GM20000 (cell line): ENCODE measurements at regions not wholly inside any gene's neighbourhood (a gene's known extent, or its start where the extent isn't known, plus 50 kb on each side); places are given as distances from the start of the nearest gene placed in this dataset.
"Not testable (repeated sequence)": the region's sequence is repeated elsewhere in the genome, so short reads cannot be mapped to it uniquely, and the experiment has no call there.

Experiments
- DNase-seq: peaks from one replicate; pipeline ENCODE4 v3.0.0; 2012; ENCODE audit warnings: low spot score
- TF ChIP-seq, protein P1 (sequence below): IDR thresholded peaks from 2 replicates; pipeline ENCODE4 v1.5.1; 2012; ENCODE audit warnings: mild to moderate bottlenecking, control low read depth; ENCODE audit errors: extremely low read depth, missing control alignments

GRCh38 chr11:81207421-81208054 is 1526.1 kb downstream of the FAM181B start:
- DNase-seq: no peak
- TF ChIP-seq, protein P1, sequence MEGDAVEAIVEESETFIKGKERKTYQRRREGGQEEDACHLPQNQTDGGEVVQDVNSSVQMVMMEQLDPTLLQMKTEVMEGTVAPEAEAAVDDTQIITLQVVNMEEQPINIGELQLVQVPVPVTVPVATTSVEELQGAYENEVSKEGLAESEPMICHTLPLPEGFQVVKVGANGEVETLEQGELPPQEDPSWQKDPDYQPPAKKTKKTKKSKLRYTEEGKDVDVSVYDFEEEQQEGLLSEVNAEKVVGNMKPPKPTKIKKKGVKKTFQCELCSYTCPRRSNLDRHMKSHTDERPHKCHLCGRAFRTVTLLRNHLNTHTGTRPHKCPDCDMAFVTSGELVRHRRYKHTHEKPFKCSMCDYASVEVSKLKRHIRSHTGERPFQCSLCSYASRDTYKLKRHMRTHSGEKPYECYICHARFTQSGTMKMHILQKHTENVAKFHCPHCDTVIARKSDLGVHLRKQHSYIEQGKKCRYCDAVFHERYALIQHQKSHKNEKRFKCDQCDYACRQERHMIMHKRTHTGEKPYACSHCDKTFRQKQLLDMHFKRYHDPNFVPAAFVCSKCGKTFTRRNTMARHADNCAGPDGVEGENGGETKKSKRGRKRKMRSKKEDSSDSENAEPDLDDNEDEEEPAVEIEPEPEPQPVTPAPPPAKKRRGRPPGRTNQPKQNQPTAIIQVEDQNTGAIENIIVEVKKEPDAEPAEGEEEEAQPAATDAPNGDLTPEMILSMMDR: no peak

GRCh38 chr11:81203876-81204275 is 1529.8 kb downstream of the FAM181B start:
- DNase-seq: no peak
- TF ChIP-seq, protein P1: no peak

DNA sequence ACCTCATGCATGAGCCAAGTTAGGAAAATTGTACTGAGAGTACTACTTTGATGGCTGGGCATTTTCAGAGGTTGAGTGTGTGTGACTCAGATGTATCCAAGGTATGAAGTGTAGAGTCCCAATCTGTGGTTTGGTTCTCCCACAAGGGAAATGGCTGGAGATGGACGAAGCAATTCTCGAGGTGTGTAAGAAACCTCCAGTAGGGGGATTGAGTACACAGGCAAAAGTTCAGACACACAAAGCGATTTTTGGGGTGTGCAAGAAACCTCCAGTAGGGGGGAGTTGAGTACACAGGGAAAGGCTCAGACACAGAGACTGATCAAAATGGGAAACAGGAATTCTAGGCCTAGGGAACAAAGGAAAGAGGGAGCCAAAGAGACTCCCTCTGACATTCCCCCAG is 1536.3 kb downstream of the FAM181B start:
- TF ChIP-seq, protein P1: no peak
- DNase-seq: no peak

DNA sequence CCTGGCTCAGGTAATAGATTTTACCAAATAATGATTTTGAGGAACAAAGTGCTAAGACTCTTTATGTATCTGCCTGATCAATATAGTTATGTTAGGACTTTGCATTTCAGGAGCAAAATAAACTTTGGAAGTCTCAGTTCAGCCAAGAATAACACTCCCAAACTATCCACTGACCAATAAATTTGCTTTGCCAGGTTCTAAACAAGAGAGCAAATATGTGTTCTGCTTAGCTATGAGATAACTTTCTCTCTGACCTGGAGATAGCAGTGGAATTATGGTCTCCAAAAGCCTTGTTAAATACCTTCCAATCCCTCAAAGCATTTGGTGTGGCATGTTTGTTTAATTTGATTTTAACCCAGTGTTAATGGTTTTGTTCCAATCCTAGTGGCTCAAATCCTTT is 1541.1 kb downstream of the FAM181B start:
- TF ChIP-seq, protein P1: no peak
- no peak for DNase-seq

GRCh38 chr11:81190546-81190945 is 1543.1 kb downstream of the FAM181B start:
- no peak for DNase-seq
- TF ChIP-seq, protein P1: no peak

DNA sequence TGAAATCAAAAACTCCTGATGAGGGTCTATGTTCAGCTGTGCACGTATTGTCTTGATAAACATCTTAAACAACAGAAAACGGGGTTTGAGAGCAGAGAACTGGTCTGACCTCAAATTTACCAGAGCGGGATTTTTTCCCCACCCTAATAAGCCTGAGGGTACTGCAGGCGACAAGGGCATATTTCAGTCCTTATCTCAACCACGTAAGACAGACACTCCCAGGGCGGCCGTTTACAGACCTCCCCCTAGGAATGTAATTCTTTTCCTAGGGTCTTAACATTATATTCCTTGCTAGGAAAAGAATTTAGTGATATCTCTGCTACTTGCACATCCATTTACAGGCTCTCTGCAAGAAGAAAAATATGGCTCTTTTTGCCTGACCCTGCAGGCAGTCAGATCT is 1546.6 kb downstream of the FAM181B start:
- not testable (repeated sequence) for DNase-seq

DNA sequence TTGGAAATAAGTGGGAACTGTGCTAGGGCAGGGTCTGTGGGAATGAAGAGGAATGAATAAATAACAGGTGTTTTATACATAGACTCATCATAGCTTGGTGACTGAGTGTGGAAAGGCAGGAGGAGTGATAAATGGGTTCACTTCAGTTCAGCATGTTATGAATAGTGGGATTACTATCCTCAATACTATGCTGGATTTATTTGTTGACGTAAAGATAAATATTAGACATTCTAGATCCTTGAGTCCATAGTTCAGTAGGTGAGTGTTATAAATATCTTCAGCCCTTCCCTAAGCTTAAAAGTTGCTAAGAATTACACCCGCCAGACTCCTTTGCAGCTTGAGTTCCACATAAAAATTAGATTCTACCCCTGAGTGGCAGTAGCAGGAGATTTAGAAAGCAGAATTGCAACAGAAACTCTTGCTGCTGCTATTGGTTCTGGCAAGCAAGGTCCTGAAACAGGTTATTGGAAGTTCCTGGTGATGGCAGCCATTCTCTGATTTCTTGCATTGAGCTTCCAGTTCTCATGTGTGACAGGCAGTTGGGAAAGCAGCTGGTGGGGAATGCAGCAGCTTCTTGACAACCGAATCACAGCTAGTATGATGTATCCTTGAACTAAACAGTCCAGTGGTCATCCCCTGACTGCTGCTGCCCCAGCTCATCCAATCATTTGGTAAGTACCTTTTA is 1558.9 kb downstream of the FAM181B start:
- DNase-seq: no peak
- TF ChIP-seq, protein P1: no peak

DNA sequence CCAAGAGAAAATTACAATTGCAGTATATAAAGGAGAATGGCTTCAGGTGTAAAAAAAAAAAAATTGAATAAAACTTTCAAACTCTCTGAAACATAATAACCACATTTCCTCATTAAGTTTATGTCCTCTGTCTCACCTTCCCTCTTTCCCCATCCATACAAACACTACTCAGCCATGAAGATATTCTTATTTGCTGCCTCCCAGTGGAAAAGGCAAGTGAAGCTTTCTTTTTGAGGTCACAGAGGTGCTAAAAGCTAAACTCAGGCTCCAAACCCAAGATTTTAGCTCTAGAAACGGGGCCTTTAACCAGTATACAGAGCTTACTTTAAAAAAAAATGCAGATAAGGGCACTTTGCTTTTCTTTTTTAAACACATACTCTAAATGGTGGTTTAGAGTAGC is 1568.5 kb downstream of the FAM181B start:
- no peak for DNase-seq
- TF ChIP-seq, protein P1: no peak
